H9 (cell line): ENCODE measurements at regions not wholly inside any gene's neighbourhood (a gene's known extent, or its start where the extent isn't known, plus 50 kb on each side); places are given as distances from the start of the nearest gene placed in this dataset.

Source experiments
- DNase-seq: peaks from one replicate; pipeline ENCODE4 v3.0.0-alpha.2; 2017
- H2AFZ ChIP-seq: one replicate; pipeline ENCODE4 v1.6.1; 2013; ENCODE audit warnings: mild to moderate bottlenecking, low read length, control low read depth, moderate library complexity
- H2AK5ac ChIP-seq: 2 replicates; pipeline ENCODE4 v1.6.1; 2013; ENCODE audit warnings: low read length, control low read depth, mixed read lengths; ENCODE audit not compliant: insufficient read length
- H2BK120ac ChIP-seq: one replicate; pipeline ENCODE4 v1.6.1; 2013; ENCODE audit warnings: low read depth, mild to moderate bottlenecking, low read length, control low read depth, inconsistent platforms; ENCODE audit not compliant: poor library complexity, severe bottlenecking
- H2BK12ac ChIP-seq: 2 replicates; pipeline ENCODE4 v1.6.1; 2013; ENCODE audit warnings: low read length, control low read depth, mixed read lengths, low read depth; ENCODE audit not compliant: insufficient read length
- H2BK15ac ChIP-seq: 2 replicates; pipeline ENCODE4 v1.6.1; 2013; ENCODE audit warnings: low read depth, low read length, control low read depth
- H2BK20ac ChIP-seq: one replicate; pipeline ENCODE4 v1.6.1; 2013; ENCODE audit warnings: low read depth, mild to moderate bottlenecking, low read length, control low read depth, inconsistent platforms; ENCODE audit not compliant: poor library complexity, severe bottlenecking
- H2BK5ac ChIP-seq: 2 replicates; pipeline ENCODE4 v1.6.1; 2013; ENCODE audit warnings: low read length, control low read depth, mixed read lengths; ENCODE audit not compliant: insufficient read length
- H3K14ac ChIP-seq: 2 replicates; pipeline ENCODE4 v1.6.1; 2013; ENCODE audit warnings: low read length, control low read depth; ENCODE audit not compliant: insufficient read depth
- H3K18ac ChIP-seq: 2 replicates; pipeline ENCODE4 v1.6.1; 2013; ENCODE audit warnings: low read depth, mild to moderate bottlenecking, mixed read lengths, low read length, control low read depth; ENCODE audit not compliant: insufficient read length
- H3K23ac ChIP-seq: 2 replicates; pipeline ENCODE4 v1.6.1; 2013; ENCODE audit warnings: low read length, control low read depth, mixed read lengths, low read depth; ENCODE audit not compliant: insufficient read length
- H3K23me2 ChIP-seq: 2 replicates; pipeline ENCODE4 v1.6.1; 2013; ENCODE audit warnings: low read depth, mild to moderate bottlenecking, mixed read lengths, low read length, control low read depth; ENCODE audit not compliant: insufficient read length, poor library complexity, severe bottlenecking
- H3K27ac ChIP-seq: 2 replicates; pipeline ENCODE4 v1.5.1; 2013; ENCODE audit warnings: low read length, control low read depth, mixed read lengths, low read depth; ENCODE audit not compliant: insufficient read length
- H3K27me3 ChIP-seq: 2 replicates; pipeline ENCODE4 v1.6.1; 2013; ENCODE audit warnings: low read length, control low read depth, inconsistent platforms; ENCODE audit not compliant: insufficient read depth
- H3K4ac ChIP-seq: 2 replicates; pipeline ENCODE4 v1.6.1; 2013; ENCODE audit warnings: low read depth, mild to moderate bottlenecking, control low read depth, inconsistent platforms, low read length, moderate library complexity
- H3K4me1 ChIP-seq: 2 replicates; pipeline ENCODE4 v1.6.1; 2013; ENCODE audit warnings: low read length, control low read depth, inconsistent platforms; ENCODE audit not compliant: insufficient read depth
- H3K4me2 ChIP-seq: 2 replicates; pipeline ENCODE4 v1.6.1; 2013; ENCODE audit warnings: low read length, control low read depth, mixed read lengths; ENCODE audit not compliant: insufficient read length, insufficient read depth
- H3K56ac ChIP-seq: 2 replicates; pipeline ENCODE4 v1.6.1; 2013; ENCODE audit warnings: low read depth, mild to moderate bottlenecking, mixed read lengths, low read length, control low read depth; ENCODE audit not compliant: insufficient read length
- H3K79me1 ChIP-seq: 2 replicates; pipeline ENCODE4 v1.6.1; 2013; ENCODE audit warnings: low read depth, mild to moderate bottlenecking, moderate library complexity, low read length, control low read depth, inconsistent platforms; ENCODE audit not compliant: insufficient read depth, poor library complexity, severe bottlenecking
- H3K79me2 ChIP-seq: 2 replicates; pipeline ENCODE4 v1.6.1; 2013; ENCODE audit warnings: low read length, control low read depth, inconsistent platforms; ENCODE audit not compliant: insufficient read depth
- H3K9ac ChIP-seq: 2 replicates; pipeline ENCODE4 v1.6.1; 2013; ENCODE audit warnings: low read length, control low read depth, mixed read lengths; ENCODE audit not compliant: insufficient read length; ENCODE audit errors: extremely low read depth
- H3K9me3 ChIP-seq: one replicate; pipeline ENCODE4 v1.6.1; 2013; ENCODE audit warnings: low read depth, low read length, inconsistent platforms; ENCODE audit not compliant: control insufficient read depth
- H3T11ph ChIP-seq: one replicate; pipeline ENCODE4 v1.6.1; 2013; ENCODE audit warnings: mild to moderate bottlenecking, low read length, control low read depth, inconsistent platforms
- H4K20me1 ChIP-seq: one replicate; pipeline ENCODE4 v1.6.1; 2013; ENCODE audit not compliant: control insufficient read depth, insufficient read length, insufficient read depth
- H4K5ac ChIP-seq: 2 replicates; pipeline ENCODE4 v1.6.1; 2013; ENCODE audit warnings: low read depth, mild to moderate bottlenecking, mixed read lengths, low read length, control low read depth; ENCODE audit not compliant: insufficient read length
- H4K8ac ChIP-seq: replicated peaks from 2 replicates; pipeline ENCODE4 v1.6.1; 2013; ENCODE audit warnings: low read length, control low read depth, mixed read lengths, low read depth; ENCODE audit not compliant: insufficient read length
- H4K91ac ChIP-seq: 2 replicates; pipeline ENCODE4 v1.6.1; 2013; ENCODE audit warnings: low read depth, mild to moderate bottlenecking, moderate library complexity, mixed read lengths, low read length, control low read depth; ENCODE audit not compliant: insufficient read length
- H3K27ac Mint-ChIP-seq, 3 experiments: 2 replicates in 2 of 3; 3 replicates in 1 of 3; pipeline ENCODE4 v1.8.0; 2020 to 2021; ENCODE audit warnings: mixed read lengths in 3 of 3, mild to moderate bottlenecking in 1 of 3, moderate library complexity in 1 of 3
- H3K27me3 Mint-ChIP-seq: 2 replicates; pipeline ENCODE4 v1.8.0; 2021; ENCODE audit warnings: low read depth, mild to moderate bottlenecking, moderate library complexity, mixed read lengths
- H3K36me3 Mint-ChIP-seq, 3 experiments: 2 replicates in 2 of 3; 3 replicates in 1 of 3; pipeline ENCODE4 v1.8.0; 2020 to 2021; ENCODE audit warnings: low read depth in 3 of 3, mixed read lengths in 3 of 3; ENCODE audit not compliant: insufficient read depth in 1 of 3
- H3K4me1 Mint-ChIP-seq, 2 experiments: 2 replicates each; pipeline ENCODE4 v1.8.0; 2020; ENCODE audit warnings: mixed read lengths in 2 of 2
- H3K4me3 Mint-ChIP-seq, 2 experiments: 2 replicates in 1 of 2; 3 replicates in 1 of 2; pipeline ENCODE4 v1.8.0; 2020 to 2021; ENCODE audit warnings: mild to moderate bottlenecking in 2 of 2, mixed read lengths in 2 of 2, moderate library complexity in 1 of 2
- H3K9me3 Mint-ChIP-seq, 2 experiments: 2 replicates in 1 of 2; 3 replicates in 1 of 2; pipeline ENCODE4 v1.8.0; 2020; ENCODE audit warnings: mild to moderate bottlenecking in 2 of 2, mixed read lengths in 2 of 2, moderate library complexity in 1 of 2
- WGBS: extraction: QIAGEN DNeasy Blood & Tissue Kit; methylation state at CpG from one replicate; pipeline ENCODE4 v1.1.7; 2013; ENCODE audit warnings: missing lambda C conversion rate, low lambda C conversion rate, mixed read lengths; ENCODE audit not compliant: insufficient read length; ENCODE audit errors: extremely low coverage; 5-methylcytosine and 5-hydroxymethylcytosine counted together
- TF ChIP-seq, protein P1 (sequence below): fragments of 200-600 bp; sonication (generic); conservative IDR thresholded peaks from 3 replicates; pipeline ENCODE4 v1.8.0; 2021; ENCODE audit warnings: antibody characterized with exemption, mild to moderate bottlenecking

DNA sequence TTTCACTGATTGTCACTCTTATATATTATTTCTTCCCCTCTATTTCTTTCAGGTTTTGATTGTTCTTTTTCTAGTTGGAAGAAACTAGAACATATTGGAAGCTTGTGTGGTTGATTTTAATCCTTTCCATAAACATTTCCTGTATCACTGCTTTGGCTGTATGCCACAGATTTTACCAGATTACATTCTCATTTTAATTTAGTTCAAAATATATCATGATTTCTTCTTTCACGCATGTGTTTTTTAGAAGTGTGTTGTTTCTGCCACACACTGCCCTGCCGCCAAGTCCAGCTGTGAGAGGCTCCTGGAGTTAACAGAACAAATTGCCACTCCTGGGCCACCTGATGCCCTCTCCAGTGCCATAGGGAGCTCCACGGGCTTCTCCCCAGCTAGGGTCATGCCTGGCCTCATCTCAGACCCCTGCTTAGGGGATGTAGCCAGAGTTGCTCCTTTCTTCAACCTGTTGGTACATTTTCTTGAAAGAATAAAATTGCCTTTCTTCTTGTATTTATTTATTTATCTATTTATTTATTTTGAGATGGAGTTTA lies 206.2 kb upstream of the COPS8 start:
- Mint-ChIP-seq H3K9me3 (peaks cover 12 to 13% of the 10 kb centered on the region in 2 experiments), H3K36me3 (peaks cover 0 to 18% (median 1%) of the 10 kb centered on the region in 3 experiments; a peak in 4 of 7 replicates), H3K27ac (no peak overlapping the region; a peak in 1 of 7 replicates), H3K4me1 (peaks cover 8 to 14% of the 10 kb centered on the region in 2 experiments), H3K4me3 (no peak overlapping the region), H3K27me3 (peaks cover 9% of the 10 kb centered on the region)
- TF ChIP-seq, protein P1, sequence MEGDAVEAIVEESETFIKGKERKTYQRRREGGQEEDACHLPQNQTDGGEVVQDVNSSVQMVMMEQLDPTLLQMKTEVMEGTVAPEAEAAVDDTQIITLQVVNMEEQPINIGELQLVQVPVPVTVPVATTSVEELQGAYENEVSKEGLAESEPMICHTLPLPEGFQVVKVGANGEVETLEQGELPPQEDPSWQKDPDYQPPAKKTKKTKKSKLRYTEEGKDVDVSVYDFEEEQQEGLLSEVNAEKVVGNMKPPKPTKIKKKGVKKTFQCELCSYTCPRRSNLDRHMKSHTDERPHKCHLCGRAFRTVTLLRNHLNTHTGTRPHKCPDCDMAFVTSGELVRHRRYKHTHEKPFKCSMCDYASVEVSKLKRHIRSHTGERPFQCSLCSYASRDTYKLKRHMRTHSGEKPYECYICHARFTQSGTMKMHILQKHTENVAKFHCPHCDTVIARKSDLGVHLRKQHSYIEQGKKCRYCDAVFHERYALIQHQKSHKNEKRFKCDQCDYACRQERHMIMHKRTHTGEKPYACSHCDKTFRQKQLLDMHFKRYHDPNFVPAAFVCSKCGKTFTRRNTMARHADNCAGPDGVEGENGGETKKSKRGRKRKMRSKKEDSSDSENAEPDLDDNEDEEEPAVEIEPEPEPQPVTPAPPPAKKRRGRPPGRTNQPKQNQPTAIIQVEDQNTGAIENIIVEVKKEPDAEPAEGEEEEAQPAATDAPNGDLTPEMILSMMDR: no peak
- Histone ChIP-seq H2BK15ac (no peak overlapping the region), H3K27me3 (no peaks in the 10 kb centered on the region), H2BK5ac (no peak overlapping the region), H3K14ac (no peak overlapping the region), H4K5ac (no peak overlapping the region), H3K18ac (no peak overlapping the region), H3K23ac (no peak overlapping the region), H3K4me2 (no peak overlapping the region), H3K9me3 (no peaks in the 10 kb centered on the region), H3K23me2 (no peaks in the 10 kb centered on the region), H4K8ac (no peak overlapping the region), H3K27ac (no peak overlapping the region), H3K4ac (no peak overlapping the region), H4K20me1 (no peaks in the 10 kb centered on the region), H3K79me1 (no peaks in the 10 kb centered on the region), H2AK5ac (no peak overlapping the region), H4K91ac (no peak overlapping the region), H3K4me1 (no peaks in the 10 kb centered on the region), H3K56ac (no peak overlapping the region), H3T11ph (no peak overlapping the region), H2BK120ac (no peak overlapping the region), H2BK12ac (peak overlapping the region; percentile 23), H3K9ac (no peak overlapping the region), H2BK20ac (no peak overlapping the region), H3K79me2 (no peaks in the 10 kb centered on the region), H2AFZ (no peak overlapping the region)
- no CpG with 5 or more reads among the region's 3 CpGs for WGBS
- no peak for DNase-seq
